Adrenal gland (tissue), 9 donors: ENCODE measurements at regions not wholly inside any gene's neighbourhood (a gene's known extent, or its start where the extent isn't known, plus 50 kb on each side); places are given as distances from the start of the nearest gene placed in this dataset.

Source experiments
- DNase-seq, 7 donors: peaks; one replicate each; pipeline ENCODE4 v3.0.0-alpha.2; 2019 to 2020
- H3K27ac ChIP-seq, 5 donors: fragments of 200-600 bp; sonication (generic) in 4 of 5; 1 replicate in 3 of 5; 2 replicates in 2 of 5; pipeline versions ENCODE4 v1.5.1 to v1.8.0; 2016 to 2020; ENCODE audit warnings: mild to moderate bottlenecking in 1 of 5
- H3K27me3 ChIP-seq: fragments of 200-600 bp; 2 replicates; pipeline ENCODE4 v1.8.0; 2021
- H3K36me3 ChIP-seq, 2 donors: fragments of 200-600 bp; replicated peaks in 1 of 2; 1 replicate in 1 of 2; 2 replicates in 1 of 2; pipeline versions ENCODE4 v1.5.1 to v1.8.0; 2018 to 2022
- H3K4me1 ChIP-seq, 2 donors: fragments of 200-600 bp; replicated peaks in 1 of 2; 1 replicate in 1 of 2; 2 replicates in 1 of 2; pipeline versions ENCODE4 v1.5.1 to v1.8.0; 2018 to 2021
- H3K4me3 ChIP-seq, 4 donors: fragments of 200-600 bp; sonication (generic) in 3 of 4; one replicate each; pipeline ENCODE4 v1.5.1; 2016 to 2018
- H3K9me3 ChIP-seq, 3 donors: fragments of 200-600 bp; sonication (generic) in 1 of 3; replicated peaks in 1 of 3; 1 replicate in 2 of 3; 2 replicates in 1 of 3; pipeline versions ENCODE4 v1.5.1 to v1.8.0; 2016 to 2021
- POLR2A ChIP-seq, 2 donors: fragments of 450-650 bp; IDR thresholded peaks; one replicate each; pipeline ENCODE4 v1.6.1; 2017; ENCODE audit warnings: antibody characterized with exemption in 2 of 2, mild to moderate bottlenecking in 2 of 2, moderate library complexity in 1 of 2
- WGBS, 4 donors: extraction: QIAGEN DNeasy Blood & Tissue Kit in 2 of 4; methylation state at CpG; one replicate each; pipeline versions ENCODE4 v1.1.5 to v1.1.7; 2013 to 2017; 5-methylcytosine and 5-hydroxymethylcytosine counted together
- intact Hi-C, 2 donors: fragments of 100-400 bp; cut with DNase I; formaldehyde crosslinking; loops; one replicate each; pipeline versions ENCODE4 v1.14.1 to v1.15.0; 2022 to 2023
- TF ChIP-seq, protein P1 (sequence below), 6 experiments: fragments of 450-650 bp in 4 of 6; fragments of 200-600 bp in 2 of 6; sonication (generic) in 1 of 6; IDR thresholded peaks; 1 replicate in 5 of 6; 2 replicates in 1 of 6; pipeline versions ENCODE4 v1.5.1 to v1.8.0; 2016 to 2021; ENCODE audit warnings: antibody characterized with exemption in 6 of 6, mild to moderate bottlenecking in 2 of 6, moderate library complexity in 1 of 6
- donor health status: healthy with polysubstance abuse.
- donor health status: Bipolar disorder and iron deficiency.
- donor health status: DM: yes; HTN: yes; CAD: no.
- donor health status: DM: no; HTN: no; CAD: no.
- donor health status: DM: no; HTN: no; CAD: no.

DNA sequence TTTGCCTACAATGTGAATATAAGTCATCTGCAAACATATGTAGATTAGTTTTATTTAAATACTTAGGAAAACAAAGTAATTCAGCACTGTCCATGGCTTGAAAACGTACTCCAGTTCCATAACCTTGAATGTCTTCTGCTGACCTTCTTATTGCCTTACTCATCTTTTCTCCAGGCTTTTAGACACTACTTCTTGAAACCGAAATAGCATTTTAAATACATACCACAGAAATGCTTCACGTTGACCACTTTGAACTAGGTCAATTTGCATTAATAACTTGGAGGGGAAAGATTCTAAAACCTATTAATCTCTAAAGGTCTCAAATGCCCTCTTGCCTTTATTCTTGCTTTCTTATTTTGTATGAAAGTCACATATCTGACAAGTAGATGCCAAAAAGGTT, 995.4 kb upstream of the ACO1 start:
- Histone ChIP-seq H3K4me1 (no peaks in the 10 kb centered on the region), H3K27ac (no peak overlapping the region), H3K27me3 (no peaks in the 10 kb centered on the region), H3K36me3 (no peaks in the 10 kb centered on the region), H3K4me3 (no peak overlapping the region), H3K9me3 (peaks cover 0 to 4% (median 0%) of the 10 kb centered on the region in 3 donors)
- WGBS, 4 donors = 36 to 47% (median 44%) methylated on average over 3 of the region's 3 CpGs
- DNase-seq = no peak
- intact Hi-C loops = no loop called here
- no peak for TF ChIP-seq POLR2A (IDR thresholded peaks at IDR 0.05)
- TF ChIP-seq, protein P1, sequence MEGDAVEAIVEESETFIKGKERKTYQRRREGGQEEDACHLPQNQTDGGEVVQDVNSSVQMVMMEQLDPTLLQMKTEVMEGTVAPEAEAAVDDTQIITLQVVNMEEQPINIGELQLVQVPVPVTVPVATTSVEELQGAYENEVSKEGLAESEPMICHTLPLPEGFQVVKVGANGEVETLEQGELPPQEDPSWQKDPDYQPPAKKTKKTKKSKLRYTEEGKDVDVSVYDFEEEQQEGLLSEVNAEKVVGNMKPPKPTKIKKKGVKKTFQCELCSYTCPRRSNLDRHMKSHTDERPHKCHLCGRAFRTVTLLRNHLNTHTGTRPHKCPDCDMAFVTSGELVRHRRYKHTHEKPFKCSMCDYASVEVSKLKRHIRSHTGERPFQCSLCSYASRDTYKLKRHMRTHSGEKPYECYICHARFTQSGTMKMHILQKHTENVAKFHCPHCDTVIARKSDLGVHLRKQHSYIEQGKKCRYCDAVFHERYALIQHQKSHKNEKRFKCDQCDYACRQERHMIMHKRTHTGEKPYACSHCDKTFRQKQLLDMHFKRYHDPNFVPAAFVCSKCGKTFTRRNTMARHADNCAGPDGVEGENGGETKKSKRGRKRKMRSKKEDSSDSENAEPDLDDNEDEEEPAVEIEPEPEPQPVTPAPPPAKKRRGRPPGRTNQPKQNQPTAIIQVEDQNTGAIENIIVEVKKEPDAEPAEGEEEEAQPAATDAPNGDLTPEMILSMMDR (IDR thresholded peaks at IDR 0.05) = no peak

DNA sequence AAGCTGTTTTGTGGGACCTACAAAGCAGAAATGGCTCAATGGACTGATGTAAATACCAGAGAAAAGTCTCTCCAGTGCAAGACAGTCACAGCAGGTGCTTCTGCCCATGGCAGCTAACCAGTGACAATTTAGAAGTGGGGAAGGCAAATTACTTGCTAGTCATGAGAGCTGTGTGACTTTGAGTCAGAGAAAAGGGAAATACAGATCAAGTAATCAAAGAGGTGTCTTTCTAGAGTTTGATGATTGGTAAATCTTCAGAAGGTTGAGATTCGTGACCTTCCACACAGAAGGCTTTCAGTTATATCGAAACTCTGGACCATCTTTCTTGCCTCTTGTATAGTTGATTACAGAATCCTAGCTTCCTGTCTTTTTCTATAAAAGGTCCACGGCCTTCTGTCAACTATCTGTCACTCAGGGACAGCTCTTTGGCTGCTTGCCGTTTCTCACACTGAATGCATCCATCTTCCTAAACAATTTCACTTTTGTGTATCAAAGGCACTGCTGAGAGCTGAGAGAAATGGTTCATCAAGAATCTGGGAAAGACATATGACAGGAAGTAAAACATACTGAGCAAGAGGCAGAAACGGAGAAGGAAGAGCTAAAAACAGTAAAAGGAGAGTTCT, 993.9 kb upstream of the ACO1 start:
- Histone ChIP-seq H3K4me3 (no peak overlapping the region), H3K27ac (no peak overlapping the region), H3K4me1 (no peaks in the 10 kb centered on the region), H3K36me3 (no peaks in the 10 kb centered on the region), H3K27me3 (no peaks in the 10 kb centered on the region), H3K9me3 (peaks cover 0 to 4% (median 0%) of the 10 kb centered on the region in 3 donors)
- no peak for TF ChIP-seq POLR2A (IDR thresholded peaks at IDR 0.05)
- TF ChIP-seq, protein P1 (IDR thresholded peaks at IDR 0.05) = no peak
- DNase-seq = no peak
- 21 to 35% (median 30%) methylated on average over 5 of the region's 5 CpGs for WGBS, 4 donors
- intact Hi-C loops = no loop called here

DNA sequence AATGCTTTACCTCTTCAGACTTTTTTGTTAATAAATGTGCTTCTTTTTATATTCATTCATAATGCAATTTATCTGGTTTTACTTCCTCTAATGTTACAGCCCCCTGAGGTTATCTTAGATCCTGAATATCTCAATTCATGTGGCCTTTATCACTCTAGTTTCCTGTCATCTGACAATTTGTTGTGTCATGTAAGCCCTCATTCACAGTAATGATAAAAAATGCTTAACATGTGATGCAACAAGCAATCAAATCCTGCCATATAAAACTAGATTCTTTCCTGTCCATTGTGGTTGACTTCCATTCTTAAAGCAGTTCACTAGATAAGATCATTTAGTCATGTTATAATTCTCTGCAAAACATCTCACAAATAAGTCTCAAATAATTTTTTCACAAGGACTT, 991.2 kb upstream of the ACO1 start:
- Histone ChIP-seq H3K9me3 (peaks cover 0 to 4% (median 0%) of the 10 kb centered on the region in 3 donors), H3K4me3 (no peak overlapping the region), H3K4me1 (no peaks in the 10 kb centered on the region), H3K27me3 (no peaks in the 10 kb centered on the region), H3K36me3 (no peaks in the 10 kb centered on the region), H3K27ac (no peak overlapping the region)
- TF ChIP-seq, protein P1 (IDR thresholded peaks at IDR 0.05) = no peak
- no peak for TF ChIP-seq POLR2A (IDR thresholded peaks at IDR 0.05)
- no peak for DNase-seq
- intact Hi-C loops = no loop called here

DNA sequence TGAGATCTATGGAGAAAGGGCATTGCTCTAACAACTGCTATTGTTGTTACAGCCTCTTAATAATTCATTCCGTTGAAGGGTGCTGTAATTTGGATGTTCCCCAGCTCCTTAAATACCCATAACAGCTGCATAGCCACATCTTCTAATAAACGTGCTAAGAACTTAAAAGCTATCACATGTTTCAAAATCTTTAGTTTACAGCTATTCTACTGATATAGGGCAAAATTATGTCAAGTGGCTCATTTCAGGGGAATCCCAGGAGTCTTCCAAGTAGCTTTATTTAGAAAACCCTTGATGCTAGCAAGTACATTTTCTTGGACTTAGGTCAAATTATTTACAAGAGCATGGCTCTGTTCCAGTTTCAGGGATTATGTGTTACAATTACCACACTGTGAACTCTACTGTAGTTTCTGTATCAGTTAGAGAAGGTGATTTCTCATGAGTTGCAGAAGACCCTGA, 990.4 kb upstream of the ACO1 start:
- Histone ChIP-seq H3K27me3 (no peaks in the 10 kb centered on the region), H3K27ac (no peak overlapping the region), H3K9me3 (peaks cover 0 to 4% (median 0%) of the 10 kb centered on the region in 3 donors), H3K36me3 (no peaks in the 10 kb centered on the region), H3K4me1 (no peaks in the 10 kb centered on the region), H3K4me3 (no peak overlapping the region)
- DNase-seq = no peak
- 30 to 45% (median 37%) methylated on average over 2 of the region's 2 CpGs for WGBS, 4 donors
- TF ChIP-seq POLR2A (IDR thresholded peaks at IDR 0.05) = no peak
- TF ChIP-seq, protein P1 (IDR thresholded peaks at IDR 0.05) = no peak
- intact Hi-C loops = no loop called here
